ENCODE measurements at regions not wholly inside any gene's neighbourhood (a gene's known extent, or its start where the extent isn't known, plus 50 kb on each side); places are given as distances from the start of the nearest gene placed in this dataset.

DNA sequence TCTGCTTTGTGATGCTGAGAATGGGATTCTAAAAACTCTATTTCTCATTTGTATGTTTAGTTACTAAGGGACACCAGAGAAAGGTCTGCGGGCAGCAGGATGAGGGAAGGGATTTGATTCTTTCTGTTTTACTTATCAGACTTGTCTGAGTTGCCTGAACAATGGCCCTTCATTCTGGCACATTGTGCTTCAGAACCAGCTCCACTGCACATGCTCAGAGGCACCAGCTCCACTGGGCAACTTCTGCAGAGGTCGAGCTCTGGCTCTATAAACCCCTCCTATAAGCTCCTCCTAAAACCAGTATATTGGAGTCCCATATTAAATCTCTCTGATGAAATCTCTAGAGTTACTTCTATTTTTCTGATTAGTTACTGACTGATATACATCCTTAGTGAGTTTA lies 453.2 kb upstream of the CDIN1 start:
- no peak for DNase-seq (ENCODE audit: low read depth, low spot score)
- Histone ChIP-seq H3K4me3 (replicated peaks in 1 of 2; ENCODE audit: low read depth in 1 of 2, low read length in 2 of 2) (no peak overlapping the region), H3K4me1 (ENCODE audit: control insufficient read depth in 1 of 2, insufficient read depth in 2 of 2, low read length in 2 of 2) (no peaks in the 10 kb centered on the region), H3K9me3 (ENCODE audit: control insufficient read depth in 1 of 2, insufficient read depth in 1 of 2, low read depth in 1 of 2, low read length in 2 of 2) (no peaks in the 10 kb centered on the region), H2AFZ (ENCODE audit: low read depth, low read length, poor library complexity, severe bottlenecking) (no peak overlapping the region), H3K36me3 (ENCODE audit: control insufficient read depth in 1 of 2, insufficient read depth in 2 of 2, low read length in 2 of 2) (no peaks in the 10 kb centered on the region), H3K4me2 (ENCODE audit: low read length) (no peak overlapping the region), H3K27ac (ENCODE audit: low read depth, low read length) (no peak overlapping the region), H3K27me3 (ENCODE audit: insufficient read depth, low read length) (no peaks in the 10 kb centered on the region), H3K9ac (ENCODE audit: low read length) (no peak overlapping the region), H4K20me1 (ENCODE audit: insufficient read depth) (no peaks in the 10 kb centered on the region), H3K9me2 (ENCODE audit: insufficient read depth) (no peaks in the 10 kb centered on the region), H3K79me2 (ENCODE audit: insufficient read depth, low read length) (no peaks in the 10 kb centered on the region)
- ChIA-PET RAD21 (ENCODE audit: low non-redundant PET in 1 of 2, low total read pairs in 2 of 2, uncharacterized antibody in 2 of 2, unreplicated experiment in 2 of 2) (no interaction called here), CTCF (no interaction called here), POLR2A (no interaction called here)
- intact Hi-C loops (cut with micrococcal nuclease): no loop called here
- no peak for ATAC-seq
- no peak for TF ChIP-seq JUND (IDR thresholded peaks at IDR 0.05)
- TF ChIP-seq FOSL1 (IDR thresholded peaks at IDR 0.05; ENCODE audit: low read depth): no peak
- TF ChIP-seq MAX (IDR thresholded peaks at IDR 0.05): no peak
- no peak for TF ChIP-seq ELF1 (IDR thresholded peaks at IDR 0.05; ENCODE audit: borderline replicate concordance, low read depth)
- TF ChIP-seq EZH2phosphoT487 (IDR thresholded peaks at IDR 0.05; ENCODE audit: borderline replicate concordance): no peak
- no peak for TF ChIP-seq ZNF274 (IDR thresholded peaks at IDR 0.05; ENCODE audit: low read depth, low read length)
- no peak for TF ChIP-seq SP1 (IDR thresholded peaks at IDR 0.05; ENCODE audit: low read depth)
- no peak for TF ChIP-seq RAD21 (IDR thresholded peaks at IDR 0.05; ENCODE audit: low read depth)
- TF ChIP-seq, protein P1, sequence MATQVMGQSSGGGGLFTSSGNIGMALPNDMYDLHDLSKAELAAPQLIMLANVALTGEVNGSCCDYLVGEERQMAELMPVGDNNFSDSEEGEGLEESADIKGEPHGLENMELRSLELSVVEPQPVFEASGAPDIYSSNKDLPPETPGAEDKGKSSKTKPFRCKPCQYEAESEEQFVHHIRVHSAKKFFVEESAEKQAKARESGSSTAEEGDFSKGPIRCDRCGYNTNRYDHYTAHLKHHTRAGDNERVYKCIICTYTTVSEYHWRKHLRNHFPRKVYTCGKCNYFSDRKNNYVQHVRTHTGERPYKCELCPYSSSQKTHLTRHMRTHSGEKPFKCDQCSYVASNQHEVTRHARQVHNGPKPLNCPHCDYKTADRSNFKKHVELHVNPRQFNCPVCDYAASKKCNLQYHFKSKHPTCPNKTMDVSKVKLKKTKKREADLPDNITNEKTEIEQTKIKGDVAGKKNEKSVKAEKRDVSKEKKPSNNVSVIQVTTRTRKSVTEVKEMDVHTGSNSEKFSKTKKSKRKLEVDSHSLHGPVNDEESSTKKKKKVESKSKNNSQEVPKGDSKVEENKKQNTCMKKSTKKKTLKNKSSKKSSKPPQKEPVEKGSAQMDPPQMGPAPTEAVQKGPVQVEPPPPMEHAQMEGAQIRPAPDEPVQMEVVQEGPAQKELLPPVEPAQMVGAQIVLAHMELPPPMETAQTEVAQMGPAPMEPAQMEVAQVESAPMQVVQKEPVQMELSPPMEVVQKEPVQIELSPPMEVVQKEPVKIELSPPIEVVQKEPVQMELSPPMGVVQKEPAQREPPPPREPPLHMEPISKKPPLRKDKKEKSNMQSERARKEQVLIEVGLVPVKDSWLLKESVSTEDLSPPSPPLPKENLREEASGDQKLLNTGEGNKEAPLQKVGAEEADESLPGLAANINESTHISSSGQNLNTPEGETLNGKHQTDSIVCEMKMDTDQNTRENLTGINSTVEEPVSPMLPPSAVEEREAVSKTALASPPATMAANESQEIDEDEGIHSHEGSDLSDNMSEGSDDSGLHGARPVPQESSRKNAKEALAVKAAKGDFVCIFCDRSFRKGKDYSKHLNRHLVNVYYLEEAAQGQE (IDR thresholded peaks at IDR 0.05; ENCODE audit: low read depth): no peak
- TF ChIP-seq ZFX (IDR thresholded peaks at IDR 0.05): no peak
- no peak for TF ChIP-seq SIN3A (IDR thresholded peaks at IDR 0.05; ENCODE audit: low read depth)
- no peak for TF ChIP-seq EZH2 (IDR thresholded peaks at IDR 0.05)
- TF ChIP-seq, protein P2, sequence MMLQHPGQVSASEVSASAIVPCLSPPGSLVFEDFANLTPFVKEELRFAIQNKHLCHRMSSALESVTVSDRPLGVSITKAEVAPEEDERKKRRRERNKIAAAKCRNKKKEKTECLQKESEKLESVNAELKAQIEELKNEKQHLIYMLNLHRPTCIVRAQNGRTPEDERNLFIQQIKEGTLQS (IDR thresholded peaks at IDR 0.05): no peak
- no peak for TF ChIP-seq CBX3 (IDR thresholded peaks at IDR 0.05; ENCODE audit: low read depth)
- TF ChIP-seq TCF7L2 (IDR thresholded peaks at IDR 0.05; ENCODE audit: borderline replicate concordance, extremely low read depth, insufficient read depth, insufficient read length): no peak
- no TSS peak for BruUV-seq (replicated peaks)

Data from HCT116 (cell line).